ENCODE measurements at regions not wholly inside any gene's neighbourhood (a gene's known extent, or its start where the extent isn't known, plus 50 kb on each side); places are given as distances from the start of the nearest gene placed in this dataset.

- Histone ChIP-seq H3K27ac (ENCODE audit: low read depth in 1 of 2, low read length in 2 of 2) (no peak overlapping the region), H3K36me3 (ENCODE audit: insufficient read depth, low read length) (no peaks in the 10 kb centered on the region), H3K4me1 (ENCODE audit: insufficient read depth, low read length) (no peaks in the 10 kb centered on the region), H3K27me3 (ENCODE audit: control insufficient read depth in 1 of 2, insufficient read depth in 2 of 2, low read length in 2 of 2) (no peaks in the 10 kb centered on the region), H3K4me3 (ENCODE audit: low read length) (no peak overlapping the region), H3K9me3 (ENCODE audit: control insufficient read depth in 1 of 2, insufficient read depth in 1 of 2, low read length in 2 of 2) (no peaks in the 10 kb centered on the region)
- intact Hi-C loops (cut with DNase I, micrococcal nuclease) = no loop called here
- Mint-ChIP-seq H3K27ac (no peak overlapping the region), H3K9me3 (peaks cover 5% of the 10 kb centered on the region), H3K36me3 (ENCODE audit: low read depth) (no peaks in the 10 kb centered on the region), H3K4me3 (no peak overlapping the region), H3K4me1 (ENCODE audit: low read depth) (no peaks in the 10 kb centered on the region), H3K27me3 (no peaks in the 10 kb centered on the region)
- ChIA-PET POLR2A (no interaction called here), CTCF (no interaction called here)
- TF ChIP-seq CTCF (IDR thresholded peaks at IDR 0.05) = no peak
- ATAC-seq (ENCODE audit: poor library complexity) (no peak), DNase-seq (no peak)
These were observed 306.2 kb downstream of the GALC start for GRCh38 chr14:87686746-87687145.

GRCh38 chr14:87679866-87680265 lies 313.1 kb downstream of the GALC start:
- POLR2A ChIA-PET = no interaction called here
- Mint-ChIP-seq H3K4me1 (ENCODE audit: low read depth) (no peaks in the 10 kb centered on the region), H3K4me3 (no peak overlapping the region), H3K27ac (no peak overlapping the region), H3K27me3 (no peaks in the 10 kb centered on the region), H3K9me3 (peaks cover 9% of the 10 kb centered on the region), H3K36me3 (ENCODE audit: low read depth) (no peaks in the 10 kb centered on the region)
- Histone ChIP-seq H3K9me3 (ENCODE audit: control insufficient read depth in 1 of 2, insufficient read depth in 1 of 2, low read length in 2 of 2) (no peaks in the 10 kb centered on the region), H3K4me3 (ENCODE audit: low read length) (no peak overlapping the region), H3K4me1 (ENCODE audit: insufficient read depth, low read length) (no peaks in the 10 kb centered on the region), H3K27me3 (ENCODE audit: control insufficient read depth in 1 of 2, insufficient read depth in 2 of 2, low read length in 2 of 2) (no peaks in the 10 kb centered on the region), H3K27ac (ENCODE audit: low read depth in 1 of 2, low read length in 2 of 2) (no peak overlapping the region), H3K36me3 (ENCODE audit: insufficient read depth, low read length) (no peaks in the 10 kb centered on the region)
- no peak for ATAC-seq (ENCODE audit: poor library complexity)
- CTCF ChIA-PET = no interaction called here
- intact Hi-C loops (cut with DNase I, micrococcal nuclease) = no loop called here
- DNase-seq = no peak
- TF ChIP-seq CTCF (IDR thresholded peaks at IDR 0.05) = no peak

DNA sequence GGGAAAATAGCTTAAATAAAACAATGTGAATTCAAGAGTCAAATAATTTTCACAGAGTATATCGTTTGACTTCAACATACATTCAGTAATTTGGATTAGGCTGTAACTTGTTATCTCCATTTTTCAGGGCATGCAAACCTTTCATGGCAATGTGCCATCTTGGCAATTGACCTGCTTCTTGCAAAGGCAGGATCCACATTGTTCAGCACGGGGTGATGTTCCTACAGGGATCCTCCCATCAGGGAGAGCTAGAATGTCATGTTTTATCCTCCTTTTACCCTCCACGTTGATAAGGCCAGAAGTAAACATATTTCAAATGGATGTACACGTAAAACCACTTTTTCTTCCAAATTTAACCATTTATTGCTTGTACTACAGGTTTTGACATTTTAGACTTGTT lies 314.4 kb downstream of the GALC start:
- H3K36me3 ChIP-seq (ENCODE audit: insufficient read depth, low read length) = no peaks in the 10 kb centered on the region
- ChIA-PET POLR2A (no interaction called here), CTCF (no interaction called here)
- H3K27me3 Mint-ChIP-seq = no peaks in the 10 kb centered on the region
- H3K27ac ChIP-seq (ENCODE audit: low read depth in 1 of 2, low read length in 2 of 2) = no peak overlapping the region
- H3K36me3 Mint-ChIP-seq (ENCODE audit: low read depth) = no peaks in the 10 kb centered on the region
- H3K4me1 ChIP-seq (ENCODE audit: insufficient read depth, low read length) = no peaks in the 10 kb centered on the region
- H3K4me3 Mint-ChIP-seq = no peak overlapping the region
- no peak for ATAC-seq (ENCODE audit: poor library complexity)
- DNase-seq = no peak
- no peaks in the 10 kb centered on the region for H3K4me1 Mint-ChIP-seq (ENCODE audit: low read depth)
- H3K27me3 ChIP-seq (ENCODE audit: control insufficient read depth in 1 of 2, insufficient read depth in 2 of 2, low read length in 2 of 2) = no peaks in the 10 kb centered on the region
- H3K9me3 Mint-ChIP-seq = peaks cover 12% of the 10 kb centered on the region
- no peak overlapping the region for H3K27ac Mint-ChIP-seq
- no peak overlapping the region for H3K4me3 ChIP-seq (ENCODE audit: low read length)
- no peak for TF ChIP-seq CTCF (IDR thresholded peaks at IDR 0.05)
- intact Hi-C loops (cut with DNase I, micrococcal nuclease) = no loop called here
- H3K9me3 ChIP-seq (ENCODE audit: control insufficient read depth in 1 of 2, insufficient read depth in 1 of 2, low read length in 2 of 2) = no peaks in the 10 kb centered on the region
